Upper lobe of right lung (tissue), 1 donor: ENCODE measurements at regions not wholly inside any gene's neighbourhood (a gene's known extent, or its start where the extent isn't known, plus 50 kb on each side); places are given as distances from the start of the nearest gene placed in this dataset.

Source experiments
- ATAC-seq: fragments of 200-7000 bp; cut with Tn5 transposase; one replicate; pipeline ENCODE4 v1.9.1; 2020; ENCODE audit warnings: mild to moderate bottlenecking, moderate library complexity
- DNase-seq: peaks from one replicate; pipeline ENCODE4 v3.0.0-alpha.2; 2020
- H3K27ac ChIP-seq: fragments of 200-600 bp; one replicate; pipeline ENCODE4 v1.8.0; 2022
- H3K27me3 ChIP-seq: fragments of 200-600 bp; one replicate; pipeline ENCODE4 v1.8.0; 2022; ENCODE audit warnings: mild to moderate bottlenecking
- H3K36me3 ChIP-seq: fragments of 200-600 bp; one replicate; pipeline ENCODE4 v1.8.0; 2022
- H3K4me1 ChIP-seq: fragments of 200-600 bp; one replicate; pipeline ENCODE4 v1.8.0; 2022
- H3K4me3 ChIP-seq: fragments of 200-600 bp; one replicate; pipeline ENCODE4 v1.8.0; 2022; ENCODE audit warnings: mild to moderate bottlenecking
- H3K9me3 ChIP-seq: fragments of 200-600 bp; one replicate; pipeline ENCODE4 v1.8.0; 2022
- intact Hi-C: fragments of 100-400 bp; cut with DNase I; formaldehyde crosslinking; loops from one replicate; pipeline ENCODE4 v1.11.0; 2022
- TF ChIP-seq, protein P1 (sequence below): fragments of 200-600 bp; IDR thresholded peaks from one replicate; pipeline ENCODE4 v1.8.0; 2022; ENCODE audit warnings: antibody characterized with exemption
- donor health status: DM: no; HTN: yes; CAD: no; lungs with severe emphysema.

GRCh38 chr7:25861601-25862260 is 290.3 kb upstream of the NFE2L3 start:
- TF ChIP-seq, protein P1, sequence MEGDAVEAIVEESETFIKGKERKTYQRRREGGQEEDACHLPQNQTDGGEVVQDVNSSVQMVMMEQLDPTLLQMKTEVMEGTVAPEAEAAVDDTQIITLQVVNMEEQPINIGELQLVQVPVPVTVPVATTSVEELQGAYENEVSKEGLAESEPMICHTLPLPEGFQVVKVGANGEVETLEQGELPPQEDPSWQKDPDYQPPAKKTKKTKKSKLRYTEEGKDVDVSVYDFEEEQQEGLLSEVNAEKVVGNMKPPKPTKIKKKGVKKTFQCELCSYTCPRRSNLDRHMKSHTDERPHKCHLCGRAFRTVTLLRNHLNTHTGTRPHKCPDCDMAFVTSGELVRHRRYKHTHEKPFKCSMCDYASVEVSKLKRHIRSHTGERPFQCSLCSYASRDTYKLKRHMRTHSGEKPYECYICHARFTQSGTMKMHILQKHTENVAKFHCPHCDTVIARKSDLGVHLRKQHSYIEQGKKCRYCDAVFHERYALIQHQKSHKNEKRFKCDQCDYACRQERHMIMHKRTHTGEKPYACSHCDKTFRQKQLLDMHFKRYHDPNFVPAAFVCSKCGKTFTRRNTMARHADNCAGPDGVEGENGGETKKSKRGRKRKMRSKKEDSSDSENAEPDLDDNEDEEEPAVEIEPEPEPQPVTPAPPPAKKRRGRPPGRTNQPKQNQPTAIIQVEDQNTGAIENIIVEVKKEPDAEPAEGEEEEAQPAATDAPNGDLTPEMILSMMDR: no peak
- Histone ChIP-seq H3K27ac (no peak overlapping the region), H3K4me3 (peak overlapping the region; percentile 3), H3K36me3 (no peaks in the 10 kb centered on the region), H3K4me1 (no peaks in the 10 kb centered on the region), H3K27me3 (peaks cover 98% of the 10 kb centered on the region), H3K9me3 (no peaks in the 10 kb centered on the region)
- ATAC-seq (no peak), DNase-seq (no peak)
- intact Hi-C loops: loop anchor here (10.0 kb wide), 1 partner anchor 1303 kb away; the partner anchor contains the start of gene HOXA9

DNA sequence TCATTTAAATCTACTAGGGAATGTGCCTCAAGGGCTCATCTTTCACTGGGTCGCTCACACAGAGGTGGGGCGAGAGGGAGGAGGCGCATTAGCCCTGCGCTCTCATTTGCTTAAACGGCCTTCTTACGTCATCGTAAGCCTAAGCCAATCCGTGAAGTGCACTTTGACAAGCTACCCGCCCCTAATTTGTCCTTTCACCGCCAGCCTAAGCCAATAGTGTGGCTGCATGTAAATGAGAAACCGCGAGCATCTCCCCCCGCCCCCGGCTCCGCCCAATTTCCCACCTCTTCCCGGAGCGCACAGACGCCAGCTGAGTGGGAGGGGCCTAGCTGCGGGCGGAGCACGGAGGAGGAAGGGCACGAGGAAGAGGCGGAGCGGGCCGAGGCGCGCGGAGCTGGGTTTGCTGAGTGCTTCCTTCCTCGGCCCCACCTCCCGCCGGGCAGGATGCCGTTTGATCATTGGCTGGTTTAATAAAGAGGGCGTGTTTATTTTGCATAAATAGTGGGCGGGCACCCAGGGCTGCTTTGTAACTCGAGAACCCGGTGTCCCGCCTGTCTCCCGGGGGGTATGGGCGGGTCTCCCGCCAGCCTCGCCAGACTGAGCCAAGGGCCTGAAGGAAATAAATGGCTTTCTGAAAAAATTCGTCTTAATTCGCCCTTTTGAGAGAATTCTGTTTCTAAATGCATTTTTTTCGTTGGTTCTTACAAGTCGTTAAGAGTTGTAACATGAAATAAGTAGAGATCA is 289.6 kb upstream of the NFE2L3 start:
- intact Hi-C loops: loop anchor here (10.0 kb wide), 1 partner anchor 1302 kb away; the partner anchor contains the start of gene HOXA9
- H3K4me3 ChIP-seq: peak overlapping the region; percentile 3
- ATAC-seq (peak; percentile 96), DNase-seq (peak; percentile 90)
- no peaks in the 10 kb centered on the region for H3K4me1 ChIP-seq
- no peak overlapping the region for H3K27ac ChIP-seq
- H3K27me3 ChIP-seq: peaks cover 100% of the 10 kb centered on the region
- TF ChIP-seq, protein P1: no peak
- H3K9me3 ChIP-seq: no peaks in the 10 kb centered on the region
- no peaks in the 10 kb centered on the region for H3K36me3 ChIP-seq

- peaks cover 100% of the 10 kb centered on the region for H3K27me3 ChIP-seq
- ATAC-seq (no peak), DNase-seq (no peak)
- H3K36me3 ChIP-seq: no peaks in the 10 kb centered on the region
- no peaks in the 10 kb centered on the region for H3K4me1 ChIP-seq
- no peak overlapping the region for H3K4me3 ChIP-seq
- H3K27ac ChIP-seq: no peak overlapping the region
- TF ChIP-seq, protein P1: no peak
- intact Hi-C loops: loop anchor here (10.0 kb wide), 1 partner anchor 1302 kb away; the partner anchor contains the start of gene HOXA9
- H3K9me3 ChIP-seq: no peaks in the 10 kb centered on the region
Observed at GRCh38 chr7:25863005-25863728, 288.8 kb upstream of the NFE2L3 start.

- H3K4me3 ChIP-seq: no peak overlapping the region
- H3K27ac ChIP-seq: no peak overlapping the region
- DNase-seq (no peak), ATAC-seq (no peak)
- TF ChIP-seq, protein P1: no peak
- H3K4me1 ChIP-seq: no peaks in the 10 kb centered on the region
- intact Hi-C loops: loop anchor here (10.0 kb wide), 1 partner anchor 1301 kb away; the partner anchor contains the start of gene HOXA9
- peaks cover 100% of the 10 kb centered on the region for H3K27me3 ChIP-seq
- no peaks in the 10 kb centered on the region for H3K9me3 ChIP-seq
- H3K36me3 ChIP-seq: no peaks in the 10 kb centered on the region
Observed at GRCh38 chr7:25863729-25864110, 288.3 kb upstream of the NFE2L3 start.

GRCh38 chr7:25864511-25864910 is 287.5 kb upstream of the NFE2L3 start:
- H3K4me1 ChIP-seq: no peaks in the 10 kb centered on the region
- peaks cover 100% of the 10 kb centered on the region for H3K27me3 ChIP-seq
- ATAC-seq: no peak
- TF ChIP-seq, protein P1: no peak
- no peak for DNase-seq
- no peak overlapping the region for H3K4me3 ChIP-seq
- H3K27ac ChIP-seq: no peak overlapping the region
- no peaks in the 10 kb centered on the region for H3K36me3 ChIP-seq
- H3K9me3 ChIP-seq: no peaks in the 10 kb centered on the region
- intact Hi-C loops: loop anchor here (10.0 kb wide), 1 partner anchor 1300 kb away; the partner anchor contains the start of gene HOXA9
